ENCODE measurements at regions not wholly inside any gene's neighbourhood (a gene's known extent, or its start where the extent isn't known, plus 50 kb on each side); places are given as distances from the start of the nearest gene placed in this dataset.

DNA sequence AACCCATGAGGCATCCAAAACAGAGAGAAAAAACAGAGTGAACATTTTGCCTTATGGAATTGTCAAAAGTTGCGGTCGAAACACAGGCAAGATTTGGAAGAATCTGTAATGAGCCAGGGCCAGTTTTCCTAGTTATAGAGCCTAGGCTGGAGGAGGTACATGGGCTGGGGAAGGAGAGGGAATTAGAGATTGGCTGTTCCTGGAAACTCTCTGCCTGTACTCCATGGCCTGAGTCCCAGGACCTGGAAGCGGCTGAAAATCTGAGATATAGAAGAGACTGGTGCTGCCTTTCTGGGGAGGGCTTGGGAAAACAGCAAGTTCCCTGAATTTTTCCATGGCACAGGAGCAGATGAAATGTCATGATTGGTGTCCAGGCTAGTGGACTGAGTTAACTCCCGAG, 122.8 kb upstream of the KLF12 start:
- TF ChIP-seq EZH2 (IDR thresholded peaks at IDR 0.05; ENCODE audit: low read depth, low read length, severe bottlenecking): no peak
- TF ChIP-seq, protein P1, sequence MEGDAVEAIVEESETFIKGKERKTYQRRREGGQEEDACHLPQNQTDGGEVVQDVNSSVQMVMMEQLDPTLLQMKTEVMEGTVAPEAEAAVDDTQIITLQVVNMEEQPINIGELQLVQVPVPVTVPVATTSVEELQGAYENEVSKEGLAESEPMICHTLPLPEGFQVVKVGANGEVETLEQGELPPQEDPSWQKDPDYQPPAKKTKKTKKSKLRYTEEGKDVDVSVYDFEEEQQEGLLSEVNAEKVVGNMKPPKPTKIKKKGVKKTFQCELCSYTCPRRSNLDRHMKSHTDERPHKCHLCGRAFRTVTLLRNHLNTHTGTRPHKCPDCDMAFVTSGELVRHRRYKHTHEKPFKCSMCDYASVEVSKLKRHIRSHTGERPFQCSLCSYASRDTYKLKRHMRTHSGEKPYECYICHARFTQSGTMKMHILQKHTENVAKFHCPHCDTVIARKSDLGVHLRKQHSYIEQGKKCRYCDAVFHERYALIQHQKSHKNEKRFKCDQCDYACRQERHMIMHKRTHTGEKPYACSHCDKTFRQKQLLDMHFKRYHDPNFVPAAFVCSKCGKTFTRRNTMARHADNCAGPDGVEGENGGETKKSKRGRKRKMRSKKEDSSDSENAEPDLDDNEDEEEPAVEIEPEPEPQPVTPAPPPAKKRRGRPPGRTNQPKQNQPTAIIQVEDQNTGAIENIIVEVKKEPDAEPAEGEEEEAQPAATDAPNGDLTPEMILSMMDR (IDR thresholded peaks at IDR 0.05; ENCODE audit: control extremely low read depth in 1 of 3, insufficient read depth in 1 of 3, low read depth in 1 of 3, low read length in 3 of 3): no peak
